GM18508 (cell line): ENCODE measurements at regions not wholly inside any gene's neighbourhood (a gene's known extent, or its start where the extent isn't known, plus 50 kb on each side); places are given as distances from the start of the nearest gene placed in this dataset.
A peak's percentile ranks its signal among the peaks of the same experiment; 100 is the strongest.

Experiments
- ATAC-seq: cut with Tn5 transposase; IDR thresholded peaks from one replicate; pipeline ENCODE4 v1.9.1; 2021; ENCODE audit warnings: moderate number of reproducible peaks; ENCODE audit not compliant: insufficient read depth, unreplicated experiment

- no peak for ATAC-seq
Observed at GRCh38 chr9:8189881-8190280, 390.3 kb upstream of the DMAC1 start.

DNA sequence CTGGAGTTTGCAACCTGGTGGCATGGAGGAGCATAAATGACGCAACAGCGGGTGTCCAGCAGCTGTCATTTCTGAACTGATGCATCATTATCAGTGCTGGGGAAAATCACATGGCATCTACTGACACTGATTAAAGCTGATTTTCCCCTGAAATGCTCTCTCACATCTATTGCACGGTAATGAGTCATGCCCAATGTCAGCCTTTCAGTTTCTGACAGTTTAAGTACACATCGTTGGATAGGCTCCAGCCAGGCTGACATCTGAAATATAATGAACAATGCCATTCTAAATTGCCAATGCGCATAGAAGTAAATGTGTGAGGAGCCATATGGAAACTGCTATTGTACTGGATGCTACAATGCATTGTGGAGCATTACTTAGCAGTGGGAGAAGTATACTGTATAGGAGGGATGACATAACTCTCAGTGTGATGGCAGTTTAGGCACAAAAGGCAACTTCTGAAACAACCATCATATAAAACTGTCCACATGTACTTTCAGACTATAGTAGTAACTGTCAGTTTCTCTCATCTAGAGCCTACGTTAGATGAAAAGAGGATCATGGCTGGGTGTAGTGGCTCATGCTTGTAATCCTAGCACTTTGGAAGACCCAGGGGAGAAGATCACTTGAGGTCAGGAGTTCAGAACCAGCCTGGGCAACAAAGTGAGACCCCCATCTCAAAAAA lies 389.3 kb upstream of the DMAC1 start:
- no peak for ATAC-seq

DNA sequence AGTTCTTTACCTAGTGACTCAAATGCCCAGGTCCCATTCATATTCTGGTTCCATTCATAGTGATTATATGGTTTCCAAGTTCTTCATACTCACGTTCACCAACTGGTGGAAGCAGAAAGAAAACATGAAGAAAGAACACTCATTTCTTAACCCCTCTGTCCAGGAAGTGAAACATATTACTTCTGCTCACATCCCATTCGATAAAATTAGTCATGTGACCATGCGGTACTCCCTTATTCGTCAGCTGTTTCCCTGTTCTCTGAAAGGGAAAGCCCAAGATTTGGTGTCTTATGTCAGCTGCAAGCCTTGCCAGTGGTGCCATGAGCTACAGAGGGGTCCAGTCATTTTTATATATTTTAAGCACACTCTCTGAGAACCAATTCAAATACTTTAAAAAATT lies 387.0 kb upstream of the DMAC1 start:
- ATAC-seq, result no peak

- ATAC-seq, result no peak
Observed at GRCh38 chr9:8183618-8184017, 384.0 kb upstream of the DMAC1 start.

- ATAC-seq, result no peak
Observed at GRCh38 chr9:8179381-8180053, 379.9 kb upstream of the DMAC1 start.

- no peak for ATAC-seq
Observed at GRCh38 chr9:8172000-8172399, 372.4 kb upstream of the DMAC1 start.

DNA sequence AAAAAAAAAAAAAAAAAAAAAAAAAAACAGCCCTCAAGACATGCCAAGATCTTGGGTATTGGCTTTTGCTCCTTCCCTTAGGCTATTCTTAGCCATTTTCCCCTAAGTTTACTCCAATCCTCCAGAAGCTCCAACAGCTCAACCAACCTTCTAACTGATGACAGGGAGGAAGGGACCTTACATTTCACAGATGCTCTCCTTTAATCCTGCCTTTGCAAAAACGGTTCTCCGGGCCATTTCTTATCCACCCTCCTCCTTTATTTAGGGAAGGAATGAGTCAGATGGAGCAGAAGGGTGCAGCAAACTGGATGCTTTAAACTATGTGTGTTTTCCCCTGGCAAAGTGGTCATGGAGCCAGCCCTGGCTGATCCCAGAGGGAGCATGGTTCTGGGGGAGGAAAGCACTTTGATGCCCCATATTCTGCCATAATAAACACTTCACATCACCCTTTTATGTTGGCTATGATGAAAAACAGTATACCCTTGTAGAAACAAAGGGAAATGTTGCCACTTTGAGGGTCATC lies 369.4 kb upstream of the DMAC1 start:
- no peak for ATAC-seq

- no peak for ATAC-seq
Observed at GRCh38 chr9:8160787-8161186, 361.2 kb upstream of the DMAC1 start.

GRCh38 chr9:8158574-8158973 lies 359.0 kb upstream of the DMAC1 start:
- no peak for ATAC-seq

DNA sequence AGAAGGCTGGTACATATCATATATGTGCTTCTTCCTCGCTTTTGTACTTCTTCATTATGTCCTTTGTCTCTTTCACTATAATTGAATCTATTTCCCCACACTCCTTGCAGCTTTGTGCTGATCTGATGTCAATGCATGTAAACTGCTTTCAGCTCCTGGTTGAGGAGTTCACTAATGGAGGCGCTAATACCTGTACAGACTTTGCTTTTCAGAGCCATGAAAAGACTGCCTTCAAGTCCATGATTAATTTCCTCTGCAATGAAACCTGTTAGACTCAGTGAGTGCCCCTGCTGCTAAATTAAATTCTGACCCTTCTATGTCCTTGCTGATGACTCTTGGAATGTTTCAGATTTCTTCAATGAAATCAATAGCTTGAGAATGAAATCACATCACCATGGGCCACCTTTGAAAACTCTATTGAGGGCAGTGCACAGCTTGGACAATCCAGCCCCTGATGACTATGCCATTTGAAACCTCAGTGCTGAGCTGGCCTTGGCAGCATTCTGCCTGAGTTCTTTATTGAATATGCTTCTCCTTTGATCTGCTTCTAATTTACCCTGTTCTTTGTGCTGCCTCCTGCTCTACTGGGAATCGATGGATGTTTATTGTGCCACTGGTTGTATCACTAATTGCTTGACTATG lies 358.2 kb upstream of the DMAC1 start:
- ATAC-seq, result no peak

DNA sequence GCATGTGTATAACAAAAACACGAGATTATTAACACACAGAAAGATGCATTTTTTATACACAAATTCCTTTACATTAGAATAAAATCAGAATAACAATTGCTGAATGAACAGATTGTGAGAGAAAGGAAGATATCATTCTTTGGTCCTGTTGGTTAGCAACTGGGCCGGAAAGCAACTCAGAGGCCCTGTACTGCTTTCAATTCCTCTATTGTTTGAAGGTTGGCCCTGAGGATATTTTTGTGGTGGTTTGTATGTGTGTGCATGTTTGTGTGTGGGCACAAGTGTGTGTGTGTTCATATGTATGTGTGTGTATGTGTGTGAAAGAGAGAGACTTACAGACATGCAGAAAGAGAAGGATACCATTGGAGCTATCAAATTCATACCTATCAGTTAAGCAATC lies 356.8 kb upstream of the DMAC1 start:
- peak; percentile 69 for ATAC-seq

GRCh38 chr9:8155706-8156105 lies 356.1 kb upstream of the DMAC1 start:
- no peak for ATAC-seq

DNA sequence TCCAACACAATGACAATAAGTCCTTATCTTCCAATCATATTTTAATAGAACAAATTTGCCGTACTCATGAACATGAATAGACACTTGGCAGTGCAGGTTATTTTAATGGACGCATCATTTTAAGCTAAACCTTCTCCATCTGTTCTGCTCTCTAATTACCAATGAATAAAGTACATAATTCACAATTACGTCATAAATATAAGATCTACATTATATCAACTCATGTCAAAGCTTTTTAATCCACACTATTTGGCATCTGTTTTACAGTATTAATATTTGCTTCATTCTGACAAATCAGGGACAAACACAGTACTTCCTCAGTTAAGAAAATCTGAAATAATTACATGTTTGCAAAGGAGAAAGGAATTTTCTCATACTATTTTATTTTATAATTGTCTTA lies 344.1 kb upstream of the DMAC1 start:
- ATAC-seq, result no peak

DNA sequence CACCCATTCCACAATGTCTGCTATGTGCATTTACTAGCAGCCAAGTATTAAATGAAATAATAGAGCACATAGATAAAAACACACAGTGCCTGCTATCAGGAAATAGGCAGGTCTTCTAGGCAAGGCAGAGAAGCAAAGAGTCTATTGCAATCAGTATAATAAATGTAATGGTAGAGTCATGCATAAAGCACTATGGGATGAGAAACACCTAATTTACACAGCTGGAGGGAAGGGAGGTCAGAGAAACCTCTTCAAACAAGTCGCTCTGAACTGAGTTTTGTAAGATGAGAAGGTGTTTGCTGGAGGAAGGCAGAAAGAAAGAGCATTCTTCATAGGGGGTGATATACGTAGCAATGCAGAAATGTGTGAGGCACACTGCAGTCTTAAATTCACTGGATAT lies 341.0 kb upstream of the DMAC1 start:
- no peak for ATAC-seq

- ATAC-seq, result no peak
Observed at GRCh38 chr9:8139756-8140155, 340.2 kb upstream of the DMAC1 start.

DNA sequence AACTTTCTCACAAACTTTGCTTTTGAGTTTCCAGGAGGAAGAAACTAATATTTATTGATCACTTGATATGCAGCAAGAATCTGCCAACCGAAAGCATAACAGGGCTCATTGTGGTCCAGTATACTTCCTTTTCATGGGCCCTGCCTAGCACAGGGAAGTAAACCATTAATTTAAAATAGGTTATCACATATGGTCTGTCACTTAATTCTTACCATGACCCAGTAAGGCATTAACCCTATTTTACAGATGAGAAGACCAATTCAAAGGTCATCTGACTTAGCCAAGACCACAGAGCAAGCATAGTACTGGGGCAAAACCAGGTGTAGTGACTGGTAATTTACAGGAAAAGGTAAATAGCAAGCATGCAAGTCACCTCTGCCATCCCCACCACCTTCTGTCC lies 336.9 kb upstream of the DMAC1 start:
- peak; percentile 91 for ATAC-seq

- ATAC-seq, result no peak
Observed at GRCh38 chr9:8134635-8135034, 335.1 kb upstream of the DMAC1 start.

GRCh38 chr9:8133606-8134005 lies 334.0 kb upstream of the DMAC1 start:
- no peak for ATAC-seq

DNA sequence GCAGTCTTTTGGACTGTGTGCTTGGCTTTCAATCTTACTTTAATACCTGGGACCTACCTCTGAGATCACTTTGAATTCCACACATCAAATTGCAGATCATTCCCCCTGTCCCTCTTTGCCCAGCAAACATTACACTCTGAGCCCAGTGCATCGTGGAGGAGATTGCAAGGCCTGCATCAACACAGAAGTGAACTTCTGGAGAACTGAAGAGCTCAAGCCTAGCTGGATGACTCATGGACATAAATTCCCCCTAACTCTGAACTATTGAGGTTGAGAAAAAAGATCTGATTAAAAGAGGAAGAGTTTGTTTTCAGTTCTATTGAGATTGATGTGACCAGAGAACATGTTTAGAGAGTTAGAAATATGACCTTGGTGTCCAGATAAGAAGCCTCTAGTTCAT lies 316.0 kb upstream of the DMAC1 start:
- no peak for ATAC-seq

DNA sequence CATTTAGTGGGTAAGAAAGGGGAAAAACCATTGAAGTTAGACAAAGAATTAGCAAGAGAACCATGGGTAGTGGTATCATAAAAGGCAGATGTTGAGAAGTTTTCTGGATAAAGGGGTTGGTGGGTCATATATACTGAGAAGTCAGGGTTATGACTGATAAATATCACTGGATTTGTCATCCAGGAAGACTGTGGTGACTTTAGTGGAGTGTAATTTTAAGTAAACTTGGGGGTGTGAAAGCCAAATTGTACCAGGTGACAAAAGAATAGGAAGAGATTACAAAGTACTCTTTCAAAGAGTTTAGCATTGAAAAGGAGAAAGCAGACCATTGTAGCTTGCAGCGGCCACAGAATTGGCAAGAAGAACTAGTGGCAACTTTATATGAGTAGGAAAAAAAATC lies 315.2 kb upstream of the DMAC1 start:
- no peak for ATAC-seq

DNA sequence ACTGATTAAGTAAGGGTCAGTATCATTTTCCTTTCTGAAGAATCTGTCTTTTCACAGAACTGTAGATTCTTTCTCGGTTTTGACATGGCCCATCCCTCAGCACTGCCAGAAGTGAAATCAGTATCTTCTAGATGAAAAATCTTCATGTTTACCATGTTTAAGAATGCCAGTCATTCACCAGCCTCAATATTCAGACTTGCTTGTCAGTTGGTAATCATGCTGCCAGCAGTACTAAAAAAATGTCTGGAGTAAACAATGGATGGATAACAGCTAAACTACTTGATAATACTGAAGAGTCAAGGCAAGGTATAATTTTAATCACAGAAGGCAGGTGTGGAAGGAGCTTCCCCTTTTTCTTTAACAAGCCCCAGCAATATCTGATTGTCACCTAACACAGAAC lies 306.8 kb upstream of the DMAC1 start:
- ATAC-seq, result no peak

- ATAC-seq, result no peak
Observed at GRCh38 chr9:8101607-8102006, 302.0 kb upstream of the DMAC1 start.
